PC-9 (cell line): ENCODE measurements at regions not wholly inside any gene's neighbourhood (a gene's known extent, or its start where the extent isn't known, plus 50 kb on each side); places are given as distances from the start of the nearest gene placed in this dataset.
A peak's percentile ranks its signal among the peaks of the same experiment; 100 is the strongest.

Experiments
- BruUV-seq: library from RNA; stranded (reverse); fragments of 400-500 nt; replicated peaks from 2 replicates; lab custom pipeline; 2021; lab: Mats Ljungman, UMichigan
- CTCF ChIA-PET: fragments of 300-600 bp; sonication (Branson Sonifier 250); formaldehyde crosslinking; loops from one replicate; lab custom pipeline; 2022; ENCODE audit warnings: antibody characterized with exemption; lab: Charles Lee
- POLR2A ChIA-PET: fragments of 300-600 bp; sonication (Branson Sonifier 250); formaldehyde crosslinking; loops from one replicate; lab custom pipeline; 2022; ENCODE audit warnings: antibody characterized with exemption; ENCODE audit not compliant: unreplicated experiment; lab: Charles Lee
- DNase-seq, 2 experiments: peaks; one replicate each; pipeline versions ENCODE4 v3.0.0 to v3.0.0-alpha.2; 2015 to 2022; ENCODE audit warnings: mixed read lengths in 1 of 2
- H2AFZ ChIP-seq: fragments of 200-600 bp; sonication (generic); 2 replicates; pipeline ENCODE4 v1.8.1; 2017; ENCODE audit warnings: antibody characterized with exemption
- H3F3A ChIP-seq: fragments of 200-600 bp; sonication (generic); 2 replicates; pipeline ENCODE4 v1.8.1; 2017; ENCODE audit warnings: antibody characterized with exemption, mild to moderate bottlenecking, low read depth; ENCODE audit not compliant: insufficient read depth
- H3K27ac ChIP-seq: fragments of 200-600 bp; sonication (generic); 2 replicates; pipeline ENCODE4 v1.6.1; 2016; ENCODE audit warnings: mixed run types
- H3K27me3 ChIP-seq: fragments of 200-600 bp; sonication (generic); 2 replicates; pipeline ENCODE4 v1.6.1; 2016; ENCODE audit warnings: low read depth, mixed run types; ENCODE audit not compliant: insufficient read depth
- H3K36me3 ChIP-seq: fragments of 200-600 bp; sonication (generic); 2 replicates; pipeline ENCODE4 v1.6.1; 2016; ENCODE audit warnings: low read depth, mixed run types
- H3K4me1 ChIP-seq: fragments of 200-600 bp; sonication (generic); replicated peaks from 2 replicates; pipeline ENCODE4 v1.6.1; 2016; ENCODE audit warnings: mixed run types; ENCODE audit not compliant: insufficient read depth
- H3K4me2 ChIP-seq: fragments of 200-600 bp; sonication (generic); 2 replicates; pipeline ENCODE4 v1.6.1; 2017; ENCODE audit warnings: mixed run types
- H3K4me3 ChIP-seq: fragments of 200-600 bp; sonication (generic); 2 replicates; pipeline ENCODE4 v1.6.1; 2016; ENCODE audit warnings: mixed run types
- H3K79me2 ChIP-seq: fragments of 200-600 bp; sonication (generic); 2 replicates; pipeline ENCODE4 v1.6.1; 2017; ENCODE audit warnings: low read depth, mixed run types
- H3K9me2 ChIP-seq: fragments of 200-600 bp; sonication (generic); 2 replicates; pipeline ENCODE4 v1.8.1; 2017; ENCODE audit warnings: mild to moderate bottlenecking; ENCODE audit not compliant: insufficient read depth
- H3K9me3 ChIP-seq: fragments of 200-600 bp; sonication (generic); 2 replicates; pipeline ENCODE4 v1.8.1; 2016; ENCODE audit warnings: low read depth; ENCODE audit not compliant: insufficient read depth
- H4K20me1 ChIP-seq: fragments of 200-600 bp; sonication (generic); 2 replicates; pipeline ENCODE4 v1.8.1; 2017; ENCODE audit not compliant: insufficient read depth
- EZH2 ChIP-seq: fragments of 200-600 bp; sonication (generic); IDR thresholded peaks from 2 replicates; pipeline ENCODE4 v1.8.0; 2017; ENCODE audit warnings: antibody characterized with exemption, low read depth
- intact Hi-C: fragments of 100-400 bp; cut with micrococcal nuclease; formaldehyde crosslinking; loops from one replicate; pipeline ENCODE4 v1.10.0; 2022; ENCODE audit not compliant: unreplicated experiment
- TF ChIP-seq, protein P1 (sequence below): fragments of 200-600 bp; sonication (generic); conservative IDR thresholded peaks from 2 replicates; pipeline ENCODE4 v1.6.1; 2017; ENCODE audit warnings: mixed run types, antibody characterized with exemption, mild to moderate bottlenecking, moderate library complexity

DNA sequence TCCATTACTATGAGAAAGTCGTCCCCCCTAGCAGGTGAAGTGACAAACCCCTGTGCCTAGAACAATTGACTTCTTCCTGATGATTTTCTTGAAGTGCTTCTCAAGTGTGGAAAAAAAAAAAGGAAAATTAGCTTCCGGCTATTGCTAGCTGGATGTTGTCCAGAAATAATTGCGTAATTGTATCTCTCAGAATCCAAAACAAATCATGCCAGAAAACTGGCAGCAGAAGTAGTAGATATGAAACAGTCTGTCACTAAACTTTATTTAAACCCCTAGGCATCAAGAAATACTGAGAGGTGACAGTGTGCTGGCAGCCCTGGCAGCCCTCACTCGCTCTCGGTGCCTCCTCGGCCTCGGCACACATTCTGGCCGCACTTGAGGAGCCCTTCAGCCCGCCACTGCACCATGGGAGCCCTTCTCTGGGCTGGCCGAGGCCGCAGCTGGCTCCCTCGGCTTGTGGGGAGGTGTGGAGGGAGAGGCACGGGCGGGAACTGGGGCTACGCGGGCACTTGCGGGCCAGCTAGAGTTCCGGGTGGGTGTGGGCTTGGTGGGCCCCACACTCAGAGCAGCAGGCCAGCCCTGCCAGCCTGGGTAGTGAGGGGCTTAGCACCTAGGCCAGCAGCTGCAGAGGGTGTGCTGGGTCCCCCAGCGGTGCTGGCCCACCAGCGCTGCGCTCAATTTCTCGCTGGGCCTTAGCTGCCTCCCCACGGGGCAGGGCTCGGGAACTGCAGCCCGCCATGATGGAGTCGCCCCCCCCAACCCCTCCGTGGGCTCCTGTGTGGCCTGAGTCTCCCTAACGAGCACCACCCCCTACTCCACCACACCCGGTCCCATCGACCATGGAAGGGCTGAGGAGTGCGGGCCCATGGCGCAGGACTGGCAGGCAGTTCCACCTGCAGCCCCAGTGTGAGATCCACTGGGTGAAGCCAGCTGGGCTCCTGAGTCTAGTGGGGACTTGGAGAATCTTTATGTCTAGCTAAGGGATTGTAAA, 80.5 kb upstream of the ABCA12 start:
- POLR2A ChIA-PET = no interaction called here
- Histone ChIP-seq H3K9me2 (no peaks in the 10 kb centered on the region), H3K79me2 (no peaks in the 10 kb centered on the region), H3K4me3 (no peak overlapping the region), H3F3A (no peaks in the 10 kb centered on the region), H4K20me1 (no peaks in the 10 kb centered on the region), H2AFZ (no peak overlapping the region), H3K27me3 (no peaks in the 10 kb centered on the region), H3K27ac (no peak overlapping the region), H3K4me1 (0 out of 2 replicates have a peak, but pooled peaks cover 3% of the 10 kb centered on the region), H3K9me3 (no peaks in the 10 kb centered on the region; the same call in 1 of the 2 replicates), H3K36me3 (no peaks in the 10 kb centered on the region), H3K4me2 (no peak overlapping the region)
- CTCF ChIA-PET = no interaction called here
- BruUV-seq = no TSS peak
- intact Hi-C loops = no loop called here
- TF ChIP-seq EZH2 = no peak
- TF ChIP-seq, protein P1, sequence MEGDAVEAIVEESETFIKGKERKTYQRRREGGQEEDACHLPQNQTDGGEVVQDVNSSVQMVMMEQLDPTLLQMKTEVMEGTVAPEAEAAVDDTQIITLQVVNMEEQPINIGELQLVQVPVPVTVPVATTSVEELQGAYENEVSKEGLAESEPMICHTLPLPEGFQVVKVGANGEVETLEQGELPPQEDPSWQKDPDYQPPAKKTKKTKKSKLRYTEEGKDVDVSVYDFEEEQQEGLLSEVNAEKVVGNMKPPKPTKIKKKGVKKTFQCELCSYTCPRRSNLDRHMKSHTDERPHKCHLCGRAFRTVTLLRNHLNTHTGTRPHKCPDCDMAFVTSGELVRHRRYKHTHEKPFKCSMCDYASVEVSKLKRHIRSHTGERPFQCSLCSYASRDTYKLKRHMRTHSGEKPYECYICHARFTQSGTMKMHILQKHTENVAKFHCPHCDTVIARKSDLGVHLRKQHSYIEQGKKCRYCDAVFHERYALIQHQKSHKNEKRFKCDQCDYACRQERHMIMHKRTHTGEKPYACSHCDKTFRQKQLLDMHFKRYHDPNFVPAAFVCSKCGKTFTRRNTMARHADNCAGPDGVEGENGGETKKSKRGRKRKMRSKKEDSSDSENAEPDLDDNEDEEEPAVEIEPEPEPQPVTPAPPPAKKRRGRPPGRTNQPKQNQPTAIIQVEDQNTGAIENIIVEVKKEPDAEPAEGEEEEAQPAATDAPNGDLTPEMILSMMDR = no peak
- peak; percentile 34 to 49 for DNase-seq

DNA sequence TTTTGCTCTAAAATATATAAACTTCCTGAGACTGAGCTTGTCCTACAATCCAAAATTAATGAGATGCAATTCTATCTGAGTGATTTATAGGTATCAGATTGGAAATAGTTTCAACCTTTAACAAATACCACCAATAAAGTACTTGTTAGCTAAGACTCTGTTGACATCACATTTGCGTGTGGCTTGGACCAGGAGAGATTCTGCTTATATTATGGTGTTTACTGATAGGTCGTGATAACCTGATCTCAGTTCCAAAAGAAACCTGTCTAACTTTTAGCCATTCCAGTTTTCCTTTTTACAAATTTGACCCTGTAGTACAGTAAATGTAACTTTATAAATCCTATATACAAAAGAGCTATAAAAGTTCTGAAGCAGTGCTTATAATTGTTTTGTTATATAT, 78.4 kb upstream of the ABCA12 start:
- Histone ChIP-seq H2AFZ (no peak overlapping the region), H3K27me3 (no peaks in the 10 kb centered on the region), H3K79me2 (no peaks in the 10 kb centered on the region), H3K27ac (no peak overlapping the region), H3K4me3 (no peak overlapping the region), H4K20me1 (no peaks in the 10 kb centered on the region), H3F3A (no peaks in the 10 kb centered on the region), H3K4me2 (no peak overlapping the region), H3K9me3 (no peaks in the 10 kb centered on the region; the same call in 1 of the 2 replicates), H3K9me2 (no peaks in the 10 kb centered on the region), H3K4me1 (0 out of 2 replicates have a peak, but pooled peaks cover 3% of the 10 kb centered on the region), H3K36me3 (no peaks in the 10 kb centered on the region)
- no TSS peak for BruUV-seq
- TF ChIP-seq EZH2 = no peak
- TF ChIP-seq, protein P1 = no peak
- CTCF ChIA-PET = no interaction called here
- POLR2A ChIA-PET = no interaction called here
- intact Hi-C loops = no loop called here
- no peak for DNase-seq

DNA sequence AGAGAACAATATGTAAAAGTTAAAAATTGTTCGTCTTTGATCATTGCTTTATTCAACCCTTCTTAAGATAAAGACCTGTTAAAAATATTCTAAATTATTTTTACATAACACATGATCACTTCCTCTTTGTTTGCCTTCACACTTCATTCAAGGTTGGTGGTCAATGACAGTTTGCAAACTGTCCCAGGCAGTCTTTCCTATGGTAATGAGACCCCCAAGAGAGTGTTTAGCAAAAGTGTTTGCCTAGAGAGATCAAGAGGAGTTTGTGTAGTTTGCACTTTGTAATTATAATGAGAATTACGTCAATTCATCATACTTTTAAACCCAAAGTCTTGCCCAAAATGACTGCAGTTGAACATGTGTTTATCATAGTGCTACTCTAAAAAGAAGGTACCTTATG, 77.2 kb upstream of the ABCA12 start:
- no peaks in the 10 kb centered on the region; the same call in 1 of the 2 replicates for H3K9me3 ChIP-seq
- no peaks in the 10 kb centered on the region for H4K20me1 ChIP-seq
- no peaks in the 10 kb centered on the region for H3K9me2 ChIP-seq
- no peak overlapping the region for H3K4me2 ChIP-seq
- TF ChIP-seq EZH2 = no peak
- TF ChIP-seq, protein P1 = no peak
- ChIA-PET CTCF (no interaction called here), POLR2A (no interaction called here)
- no peak overlapping the region for H2AFZ ChIP-seq
- no peaks in the 10 kb centered on the region for H3K79me2 ChIP-seq
- H3F3A ChIP-seq = no peaks in the 10 kb centered on the region
- H3K27ac ChIP-seq = no peak overlapping the region
- no peak for DNase-seq
- H3K4me1 ChIP-seq = 0 out of 2 replicates have a peak, but pooled peaks cover 3% of the 10 kb centered on the region
- intact Hi-C loops = no loop called here
- BruUV-seq = no TSS peak
- no peaks in the 10 kb centered on the region for H3K36me3 ChIP-seq
- no peaks in the 10 kb centered on the region for H3K27me3 ChIP-seq
- H3K4me3 ChIP-seq = no peak overlapping the region
